ENCODE measurements at regions not wholly inside any gene's neighbourhood (a gene's known extent, or its start where the extent isn't known, plus 50 kb on each side); places are given as distances from the start of the nearest gene placed in this dataset.

DNA sequence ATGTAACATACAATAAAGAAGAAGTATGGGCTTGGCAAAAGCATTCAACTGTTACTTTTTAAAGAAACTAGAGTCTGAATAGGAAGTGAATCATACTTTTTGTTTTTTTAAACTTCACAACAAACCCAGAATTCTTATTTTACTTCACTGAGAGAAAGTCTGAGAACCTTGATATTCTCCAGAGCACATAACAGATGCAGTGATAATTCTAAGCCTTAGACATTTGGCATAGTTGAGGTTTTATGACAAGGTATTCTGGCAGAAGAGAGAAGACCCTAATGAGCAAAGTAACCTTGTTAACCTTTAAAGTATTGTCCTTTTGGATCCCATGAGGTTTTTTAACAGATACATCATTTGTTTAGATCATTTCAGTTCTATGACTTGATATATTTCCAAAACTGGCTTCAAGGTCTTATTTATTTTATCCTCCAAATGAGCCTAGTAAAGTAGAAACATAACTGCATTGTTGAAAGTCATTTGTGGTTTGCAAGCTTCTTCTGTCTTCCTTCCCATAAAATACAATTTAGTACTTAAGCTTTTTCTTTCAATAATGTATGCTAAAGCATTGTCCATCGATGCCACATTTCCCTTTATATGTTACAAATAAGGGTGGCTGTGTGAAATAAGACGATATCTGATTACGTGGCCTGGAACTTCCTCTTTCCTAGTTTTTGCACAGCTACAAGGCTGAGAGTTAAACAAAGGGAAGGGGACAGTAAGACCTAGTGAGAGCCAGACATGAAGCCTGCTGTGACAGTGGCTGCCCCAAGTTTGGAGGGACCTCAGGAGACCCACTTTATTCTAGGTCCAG, 86.1 kb upstream of the ITPRID2 start:
- TF ChIP-seq POLR2A (IDR thresholded peaks at IDR 0.05) = no peak
- TF ChIP-seq, protein P1, sequence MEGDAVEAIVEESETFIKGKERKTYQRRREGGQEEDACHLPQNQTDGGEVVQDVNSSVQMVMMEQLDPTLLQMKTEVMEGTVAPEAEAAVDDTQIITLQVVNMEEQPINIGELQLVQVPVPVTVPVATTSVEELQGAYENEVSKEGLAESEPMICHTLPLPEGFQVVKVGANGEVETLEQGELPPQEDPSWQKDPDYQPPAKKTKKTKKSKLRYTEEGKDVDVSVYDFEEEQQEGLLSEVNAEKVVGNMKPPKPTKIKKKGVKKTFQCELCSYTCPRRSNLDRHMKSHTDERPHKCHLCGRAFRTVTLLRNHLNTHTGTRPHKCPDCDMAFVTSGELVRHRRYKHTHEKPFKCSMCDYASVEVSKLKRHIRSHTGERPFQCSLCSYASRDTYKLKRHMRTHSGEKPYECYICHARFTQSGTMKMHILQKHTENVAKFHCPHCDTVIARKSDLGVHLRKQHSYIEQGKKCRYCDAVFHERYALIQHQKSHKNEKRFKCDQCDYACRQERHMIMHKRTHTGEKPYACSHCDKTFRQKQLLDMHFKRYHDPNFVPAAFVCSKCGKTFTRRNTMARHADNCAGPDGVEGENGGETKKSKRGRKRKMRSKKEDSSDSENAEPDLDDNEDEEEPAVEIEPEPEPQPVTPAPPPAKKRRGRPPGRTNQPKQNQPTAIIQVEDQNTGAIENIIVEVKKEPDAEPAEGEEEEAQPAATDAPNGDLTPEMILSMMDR (IDR thresholded peaks at IDR 0.05) = no peak
- 39% methylated on average over 3 of the region's 3 CpGs for WGBS, 2 donors
- Histone ChIP-seq H3K4me3 (no peak overlapping the region), H3K4me1 (no peaks in the 10 kb centered on the region), H3K27ac (no peak overlapping the region), H3K36me3 (ENCODE audit: low read depth, missing control alignments) (no peaks in the 10 kb centered on the region), H3K27me3 (no peaks in the 10 kb centered on the region), H3K9me3 (no peaks in the 10 kb centered on the region)
- DNase-seq = no peak
- intact Hi-C loops (cut with DNase I; ENCODE audit: low total_unique reads) = no loop called here

- no peak overlapping the region for H3K4me3 ChIP-seq
- DNase-seq = peak; percentile 32
- peaks cover 2% of the 10 kb centered on the region for H3K4me1 ChIP-seq
- no peaks in the 10 kb centered on the region for H3K9me3 ChIP-seq
- no peaks in the 10 kb centered on the region for H3K27me3 ChIP-seq
- WGBS, 2 donors = 13 to 24% methylated on average over 1 of the region's 1 CpG
- TF ChIP-seq, protein P1 (IDR thresholded peaks at IDR 0.05) = no peak
- no peak for TF ChIP-seq POLR2A (IDR thresholded peaks at IDR 0.05)
- intact Hi-C loops (cut with DNase I; ENCODE audit: low total_unique reads) = no loop called here
- H3K36me3 ChIP-seq (ENCODE audit: low read depth, missing control alignments) = no peaks in the 10 kb centered on the region
- no peak overlapping the region for H3K27ac ChIP-seq
Observed at GRCh38 chr2:181806039-181806392, 85.5 kb upstream of the ITPRID2 start.

- intact Hi-C loops (cut with DNase I; ENCODE audit: low total_unique reads) = no loop called here
- no peak overlapping the region for H3K4me3 ChIP-seq
- WGBS, 2 donors = 85 to 97% methylated on average over 2 of the region's 2 CpGs
Observed at GRCh38 chr2:181807526-181807925, 84.0 kb upstream of the ITPRID2 start.

DNA sequence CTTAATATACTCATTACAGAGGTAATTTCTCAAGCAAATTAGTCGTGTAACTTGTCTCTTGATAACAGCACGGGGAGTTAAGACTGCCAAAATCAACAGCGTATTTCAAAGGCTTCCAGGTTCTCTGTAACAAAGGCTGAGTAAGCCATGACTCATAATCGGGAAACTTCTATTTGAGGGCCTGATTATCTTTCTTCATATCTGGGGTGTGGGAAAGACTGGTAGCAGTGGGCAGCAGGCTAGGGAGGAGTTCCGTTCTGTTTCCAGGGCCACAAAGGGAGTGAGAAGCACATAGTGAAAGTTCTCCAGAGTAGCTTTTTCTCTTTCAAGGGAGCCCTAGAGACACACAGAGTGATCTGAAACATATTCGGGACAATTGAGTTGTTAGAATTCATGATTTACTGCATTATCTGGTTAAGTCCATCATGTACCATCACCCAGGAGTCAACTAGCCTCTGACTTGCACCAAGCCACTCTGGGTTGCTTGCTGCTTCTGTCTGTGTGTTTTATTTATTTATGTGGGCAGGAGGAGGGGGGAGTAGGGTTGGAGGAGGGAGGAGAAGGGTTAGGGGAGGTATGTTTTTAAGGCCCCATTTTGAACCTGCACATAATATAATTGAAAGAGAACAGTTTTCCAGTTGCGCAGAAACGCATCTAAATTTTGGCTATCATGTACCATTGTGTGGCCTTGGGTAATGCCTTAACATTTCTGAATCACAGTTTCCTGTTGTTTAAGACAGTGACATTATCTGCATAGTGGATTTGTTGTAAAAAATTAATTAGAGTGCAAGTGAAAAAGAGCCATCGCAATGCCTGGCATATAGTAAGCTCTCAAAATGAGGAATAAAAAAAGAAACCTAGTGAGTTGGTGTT, 80.5 kb upstream of the ITPRID2 start:
- Histone ChIP-seq H3K9me3 (no peaks in the 10 kb centered on the region), H3K27me3 (no peaks in the 10 kb centered on the region), H3K36me3 (ENCODE audit: low read depth, missing control alignments) (no peaks in the 10 kb centered on the region), H3K4me3 (no peak overlapping the region), H3K4me1 (peaks cover 5% of the 10 kb centered on the region), H3K27ac (peak overlapping the region; percentile 37 to 51)
- intact Hi-C loops (cut with DNase I; ENCODE audit: low total_unique reads) = no loop called here
- WGBS, 2 donors = 37 to 42% methylated on average over 9 of the region's 9 CpGs
- TF ChIP-seq, protein P1 (IDR thresholded peaks at IDR 0.05) = no peak
- TF ChIP-seq POLR2A (IDR thresholded peaks at IDR 0.05) = no peak
- no peak for DNase-seq

More at GRCh38 chr2:181807526-181807925, 84.0 kb upstream of the ITPRID2 start:
- Histone ChIP-seq H3K36me3 (ENCODE audit: low read depth, missing control alignments) (no peaks in the 10 kb centered on the region), H3K27ac (no peak overlapping the region), H3K27me3 (no peaks in the 10 kb centered on the region), H3K4me1 (peaks cover 5% of the 10 kb centered on the region), H3K9me3 (no peaks in the 10 kb centered on the region)
- TF ChIP-seq POLR2A (IDR thresholded peaks at IDR 0.05) = no peak
- no peak for DNase-seq

DNA sequence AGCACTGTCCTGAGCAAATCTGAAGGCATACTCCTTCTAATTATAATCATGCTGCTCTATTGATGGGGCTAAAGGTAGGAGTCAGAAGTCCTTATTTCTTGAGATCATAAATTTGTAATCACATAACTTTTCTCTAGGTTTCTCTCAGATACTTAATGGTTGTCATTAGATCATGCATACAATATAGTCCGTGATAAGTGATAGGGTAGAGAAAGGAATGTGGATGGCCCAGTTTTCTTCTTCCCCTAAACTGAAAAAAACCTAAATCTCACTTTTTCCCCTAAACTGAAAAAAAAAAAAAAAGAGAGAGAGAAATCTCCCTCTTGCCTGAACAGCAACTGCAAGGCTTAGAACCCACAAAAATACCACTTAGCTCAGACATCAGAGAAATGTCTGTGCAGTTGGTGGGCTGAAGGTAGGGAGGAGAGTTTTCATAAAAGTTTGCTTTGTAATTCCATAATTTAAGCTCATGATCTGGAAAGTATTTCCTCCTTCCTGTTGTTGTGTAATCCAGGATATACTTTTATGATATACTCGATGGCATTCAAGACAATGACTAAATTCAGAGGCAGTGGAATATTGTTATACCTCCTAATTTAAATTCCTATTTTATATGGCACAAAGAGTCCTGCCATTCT, 79.3 kb upstream of the ITPRID2 start:
- Histone ChIP-seq H3K4me3 (no peak overlapping the region), H3K27ac (peak overlapping the region; percentile 37 to 51), H3K27me3 (no peaks in the 10 kb centered on the region), H3K36me3 (ENCODE audit: low read depth, missing control alignments) (no peaks in the 10 kb centered on the region), H3K4me1 (peaks cover 5% of the 10 kb centered on the region), H3K9me3 (no peaks in the 10 kb centered on the region)
- TF ChIP-seq POLR2A (IDR thresholded peaks at IDR 0.05) = no peak
- TF ChIP-seq, protein P1 (IDR thresholded peaks at IDR 0.05) = no peak
- intact Hi-C loops (cut with DNase I; ENCODE audit: low total_unique reads) = no loop called here
- WGBS, 2 donors = 70 to 78% methylated on average over 2 of the region's 2 CpGs
- DNase-seq = no peak
